HepG2 (cell line): ENCODE measurements at regions not wholly inside any gene's neighbourhood (a gene's known extent, or its start where the extent isn't known, plus 50 kb on each side); places are given as distances from the start of the nearest gene placed in this dataset.

Source experiments
- ATAC-seq: fragments of 200-7000 bp; cut with Tn5 transposase; 3 replicates; pipeline ENCODE4 v1.9.1; 2020; ENCODE audit warnings: mild to moderate bottlenecking, moderate library complexity
- BruUV-seq: library from RNA; stranded (reverse); fragments of 400-500 nt; replicated peaks from 2 replicates; lab custom pipeline; 2021; lab: Mats Ljungman, UMichigan
- CTCF ChIA-PET: fragments of 300-600 bp; formaldehyde crosslinking; extraction: SDS; loops from one replicate; lab custom pipeline; 2021; ENCODE audit warnings: low total read pairs, inconsistent platforms, low intra/inter-chr PET ratio; lab: Yijun Ruan, JAX
- POLR2A ChIA-PET: fragments of 350-600 bp; sonication (Branson Sonifier 250); formaldehyde crosslinking; loops from one replicate; lab custom pipeline; 2020; ENCODE audit warnings: antibody characterized with exemption, inconsistent platforms; lab: Yijun Ruan, JAX
- DNase-seq: peaks from one replicate; pipeline ENCODE4 v3.0.0-alpha.2; 2015; ENCODE audit warnings: low spot score
- FAIRE-seq: peaks from 3 replicates; lab custom pipeline; 2011; peaks lifted over from hg19 to GRCh38; lab: Jason Lieb, UNC
- H2AFZ ChIP-seq: one replicate; pipeline ENCODE4 v1.6.1; 2011; ENCODE audit warnings: low read length, inconsistent platforms
- H3K27ac ChIP-seq: fragments of 300-600 bp; 3 replicates; pipeline ENCODE4 v1.8.0; 2011; ENCODE audit warnings: mixed run types, mild to moderate bottlenecking, mixed read lengths, low read length, inconsistent platforms; ENCODE audit not compliant: insufficient read depth; ENCODE audit errors: extremely low read length
- H3K27me3 ChIP-seq, 2 experiments: fragments of 200-600 bp in 1 of 2; 2 replicates in 1 of 2; 3 replicates in 1 of 2; pipeline versions ENCODE4 v1.6.0 to v1.8.0; 2011; ENCODE audit warnings: low read length in 2 of 2, mild to moderate bottlenecking in 2 of 2, moderate library complexity in 2 of 2, inconsistent platforms in 1 of 2; ENCODE audit not compliant: insufficient read depth in 2 of 2, control insufficient read depth in 1 of 2
- H3K36me3 ChIP-seq, 2 experiments: fragments of 200-600 bp in 1 of 2; replicated peaks in 1 of 2; 2 replicates in 1 of 2; 3 replicates in 1 of 2; pipeline versions ENCODE4 v1.5.1 to v1.8.0; 2011; ENCODE audit warnings: low read length in 2 of 2, inconsistent platforms in 1 of 2; ENCODE audit not compliant: insufficient read depth in 2 of 2, control insufficient read depth in 1 of 2
- H3K4me1 ChIP-seq: 2 replicates; pipeline ENCODE4 v1.5.1; 2012; ENCODE audit warnings: low read length, inconsistent platforms; ENCODE audit not compliant: insufficient read depth
- H3K4me2 ChIP-seq: 2 replicates; pipeline ENCODE4 v1.6.0; 2011; ENCODE audit warnings: low read depth, low read length, inconsistent platforms
- H3K4me3 ChIP-seq, 3 experiments: fragments of 200-600 bp in 1 of 3; sonication (generic), shearing (Covaris generic) in 1 of 3; replicated peaks in 1 of 3; 2 replicates each; pipeline ENCODE4 v1.5.1; 2011 to 2016; ENCODE audit warnings: low read length in 3 of 3, inconsistent platforms in 2 of 3, low read depth in 2 of 3, mild to moderate bottlenecking in 2 of 3, control low read depth in 1 of 3, mixed read lengths in 1 of 3; ENCODE audit not compliant: insufficient read depth in 1 of 3
- H3K79me2 ChIP-seq: one replicate; pipeline ENCODE4 v1.6.1; 2011; ENCODE audit warnings: low read length, inconsistent platforms; ENCODE audit not compliant: insufficient read depth
- H3K9ac ChIP-seq: 2 replicates; pipeline ENCODE4 v1.6.0; 2011; ENCODE audit warnings: mild to moderate bottlenecking, low read depth, low read length, inconsistent platforms; ENCODE audit not compliant: insufficient read depth
- H3K9me3 ChIP-seq: 2 replicates; pipeline ENCODE4 v1.5.1; 2012; ENCODE audit warnings: mild to moderate bottlenecking, low read length
- H4K20me1 ChIP-seq: 2 replicates; pipeline ENCODE4 v1.6.0; 2011; ENCODE audit warnings: inconsistent platforms, mild to moderate bottlenecking, low read length, moderate library complexity; ENCODE audit not compliant: insufficient read depth
- GATA4 ChIP-seq: sonication (generic); IDR thresholded peaks from 2 replicates; pipeline ENCODE4 v1.6.1; 2016; ENCODE audit warnings: antibody characterized with exemption, low read depth, borderline replicate concordance
- GTF3A ChIP-seq: sonication (generic); formaldehyde crosslinking; conservative IDR thresholded peaks from 2 replicates; pipeline ENCODE4 v1.4.0; 2020; ENCODE audit warnings: mild to moderate bottlenecking, missing genetic modification reagents
- SP140L ChIP-seq: sonication (generic); formaldehyde crosslinking; IDR thresholded peaks from 2 replicates; pipeline ENCODE4 v1.4.0; 2020; ENCODE audit warnings: missing genetic modification reagents, borderline replicate concordance
- STAT5B ChIP-seq: sonication (generic); formaldehyde crosslinking; IDR thresholded peaks from 2 replicates; pipeline ENCODE4 v1.4.0; 2020; ENCODE audit warnings: missing genetic modification reagents
- ZNF775 ChIP-seq: sonication (generic); formaldehyde crosslinking; IDR thresholded peaks from 2 replicates; pipeline ENCODE4 v1.4.0; 2020; ENCODE audit warnings: missing genetic modification reagents, mild to moderate bottlenecking, moderate library complexity, borderline replicate concordance
- WGBS: methylation state at CpG from one replicate; pipeline ENCODE4 v1.1.6; 2017; ENCODE audit warnings: low lambda C conversion rate; 5-methylcytosine and 5-hydroxymethylcytosine counted together
- in situ Hi-C: cut with HindIII; loops from 2 replicates; pipeline ENCODE4 v1.10.0; 2017; ENCODE audit warnings: low pct_unique_long_range_greater_than_20kb; ENCODE audit not compliant: extremely low pct_ligation_motif_present
- intact Hi-C: fragments of 100-400 bp; cut with micrococcal nuclease; formaldehyde crosslinking; loops from one replicate; pipeline ENCODE4 v1.10.0; 2022; ENCODE audit not compliant: unreplicated experiment
- TF ChIP-seq, protein P1 (sequence below): sonication (generic); formaldehyde crosslinking; IDR thresholded peaks from 2 replicates; pipeline ENCODE4 v1.9.0; 2022; ENCODE audit warnings: low read depth, missing genetic modification reagents
- TF ChIP-seq, protein P2 (sequence below): sonication (generic); formaldehyde crosslinking; IDR thresholded peaks from 2 replicates; pipeline ENCODE4 v1.4.0; 2020; ENCODE audit warnings: missing genetic modification reagents
- TF ChIP-seq, protein P3 (sequence below): sonication (generic); formaldehyde crosslinking; IDR thresholded peaks from 2 replicates; pipeline ENCODE4 v1.5.0; 2020; ENCODE audit warnings: missing genetic modification reagents, mild to moderate bottlenecking, borderline replicate concordance
- TF ChIP-seq, protein P4 (sequence below): sonication (generic); formaldehyde crosslinking; IDR thresholded peaks from 2 replicates; pipeline ENCODE4 v1.5.0; 2020; ENCODE audit warnings: mild to moderate bottlenecking, missing genetic modification reagents, borderline replicate concordance

DNA sequence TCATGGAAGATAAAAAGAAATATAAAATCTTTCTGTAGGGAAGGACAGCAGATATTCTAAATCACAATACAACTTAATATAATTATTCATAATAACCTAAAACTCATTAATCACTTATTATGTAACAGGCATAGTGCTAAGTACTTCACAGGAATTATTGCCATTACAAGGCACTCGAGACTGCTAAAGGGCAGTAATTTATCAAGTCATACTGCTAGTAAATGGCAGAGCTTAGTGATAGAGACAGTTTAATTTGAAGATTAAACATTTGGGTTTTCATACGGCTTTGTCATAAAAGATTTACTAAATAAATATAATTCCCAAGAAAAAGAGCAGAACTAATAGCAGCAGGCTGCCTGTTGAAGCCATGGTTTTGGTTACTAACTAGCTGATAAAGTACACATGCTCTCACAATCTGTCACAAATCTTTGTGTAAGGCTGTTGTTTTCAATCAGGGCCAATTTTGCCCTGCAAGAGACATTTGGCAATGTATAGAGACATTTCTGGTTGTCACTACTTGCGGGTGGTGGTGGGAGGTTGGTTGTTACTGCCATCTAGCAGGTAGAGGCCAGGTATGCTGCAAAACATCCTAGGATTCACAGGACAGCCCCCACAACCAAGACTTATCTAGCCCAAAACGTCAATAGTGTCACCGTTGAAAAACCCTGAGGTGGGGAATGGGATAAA is 233.3 kb upstream of the CACNA2D1 start:
- WGBS = 2% methylated on average over 5 of the region's 5 CpGs
- CTCF ChIA-PET = no interaction called here

More for the DNA sequence above, 233.3 kb upstream of the CACNA2D1 start:
- no peaks in the 10 kb centered on the region for H3K27me3 ChIP-seq
- no peak overlapping the region for H3K27ac ChIP-seq
- H4K20me1 ChIP-seq = no peaks in the 10 kb centered on the region
- FAIRE-seq (no peak), ATAC-seq (no peak), DNase-seq (no peak)
- no peak overlapping the region for H3K9ac ChIP-seq
- H3K79me2 ChIP-seq = no peaks in the 10 kb centered on the region
- no peaks in the 10 kb centered on the region for H3K4me1 ChIP-seq
- BruUV-seq = no TSS peak
- TF ChIP-seq GATA4 = no peak
- no peak for TF ChIP-seq STAT5B (CRISPR knock-in tag)
- TF ChIP-seq GTF3A (CRISPR knock-in tag) = no peak
- no peak for TF ChIP-seq SP140L (CRISPR knock-in tag)
- TF ChIP-seq, protein P1, sequence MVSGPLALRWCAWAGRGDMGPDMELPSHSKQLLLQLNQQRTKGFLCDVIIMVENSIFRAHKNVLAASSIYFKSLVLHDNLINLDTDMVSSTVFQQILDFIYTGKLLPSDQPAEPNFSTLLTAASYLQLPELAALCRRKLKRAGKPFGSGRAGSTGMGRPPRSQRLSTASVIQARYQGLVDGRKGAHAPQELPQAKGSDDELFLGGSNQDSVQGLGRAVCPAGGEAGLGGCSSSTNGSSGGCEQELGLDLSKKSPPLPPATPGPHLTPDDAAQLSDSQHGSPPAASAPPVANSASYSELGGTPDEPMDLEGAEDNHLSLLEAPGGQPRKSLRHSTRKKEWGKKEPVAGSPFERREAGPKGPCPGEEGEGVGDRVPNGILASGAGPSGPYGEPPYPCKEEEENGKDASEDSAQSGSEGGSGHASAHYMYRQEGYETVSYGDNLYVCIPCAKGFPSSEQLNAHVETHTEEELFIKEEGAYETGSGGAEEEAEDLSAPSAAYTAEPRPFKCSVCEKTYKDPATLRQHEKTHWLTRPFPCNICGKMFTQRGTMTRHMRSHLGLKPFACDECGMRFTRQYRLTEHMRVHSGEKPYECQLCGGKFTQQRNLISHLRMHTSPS (CRISPR knock-in tag) = no peak
- TF ChIP-seq ZNF775 (CRISPR knock-in tag) = no peak
- TF ChIP-seq, protein P2, sequence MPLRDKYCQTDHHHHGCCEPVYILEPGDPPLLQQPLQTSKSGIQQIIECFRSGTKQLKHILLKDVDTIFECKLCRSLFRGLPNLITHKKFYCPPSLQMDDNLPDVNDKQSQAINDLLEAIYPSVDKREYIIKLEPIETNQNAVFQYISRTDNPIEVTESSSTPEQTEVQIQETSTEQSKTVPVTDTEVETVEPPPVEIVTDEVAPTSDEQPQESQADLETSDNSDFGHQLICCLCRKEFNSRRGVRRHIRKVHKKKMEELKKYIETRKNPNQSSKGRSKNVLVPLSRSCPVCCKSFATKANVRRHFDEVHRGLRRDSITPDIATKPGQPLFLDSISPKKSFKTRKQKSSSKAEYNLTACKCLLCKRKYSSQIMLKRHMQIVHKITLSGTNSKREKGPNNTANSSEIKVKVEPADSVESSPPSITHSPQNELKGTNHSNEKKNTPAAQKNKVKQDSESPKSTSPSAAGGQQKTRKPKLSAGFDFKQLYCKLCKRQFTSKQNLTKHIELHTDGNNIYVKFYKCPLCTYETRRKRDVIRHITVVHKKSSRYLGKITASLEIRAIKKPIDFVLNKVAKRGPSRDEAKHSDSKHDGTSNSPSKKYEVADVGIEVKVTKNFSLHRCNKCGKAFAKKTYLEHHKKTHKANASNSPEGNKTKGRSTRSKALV (CRISPR knock-in tag) = no peak
- TF ChIP-seq, protein P3, sequence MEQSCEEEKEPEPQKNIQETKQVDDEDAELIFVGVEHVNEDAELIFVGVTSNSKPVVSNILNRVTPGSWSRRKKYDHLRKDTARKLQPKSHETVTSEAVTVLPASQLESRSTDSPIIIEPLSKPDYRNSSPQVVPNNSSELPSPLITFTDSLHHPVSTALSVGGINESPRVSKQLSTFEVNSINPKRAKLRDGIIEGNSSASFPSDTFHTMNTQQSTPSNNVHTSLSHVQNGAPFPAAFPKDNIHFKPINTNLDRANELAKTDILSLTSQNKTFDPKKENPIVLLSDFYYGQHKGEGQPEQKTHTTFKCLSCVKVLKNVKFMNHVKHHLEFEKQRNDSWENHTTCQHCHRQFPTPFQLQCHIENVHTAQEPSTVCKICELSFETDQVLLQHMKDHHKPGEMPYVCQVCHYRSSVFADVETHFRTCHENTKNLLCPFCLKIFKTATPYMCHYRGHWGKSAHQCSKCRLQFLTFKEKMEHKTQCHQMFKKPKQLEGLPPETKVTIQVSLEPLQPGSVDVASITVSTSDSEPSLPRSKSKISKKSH (CRISPR knock-in tag) = no peak
- TF ChIP-seq, protein P4, sequence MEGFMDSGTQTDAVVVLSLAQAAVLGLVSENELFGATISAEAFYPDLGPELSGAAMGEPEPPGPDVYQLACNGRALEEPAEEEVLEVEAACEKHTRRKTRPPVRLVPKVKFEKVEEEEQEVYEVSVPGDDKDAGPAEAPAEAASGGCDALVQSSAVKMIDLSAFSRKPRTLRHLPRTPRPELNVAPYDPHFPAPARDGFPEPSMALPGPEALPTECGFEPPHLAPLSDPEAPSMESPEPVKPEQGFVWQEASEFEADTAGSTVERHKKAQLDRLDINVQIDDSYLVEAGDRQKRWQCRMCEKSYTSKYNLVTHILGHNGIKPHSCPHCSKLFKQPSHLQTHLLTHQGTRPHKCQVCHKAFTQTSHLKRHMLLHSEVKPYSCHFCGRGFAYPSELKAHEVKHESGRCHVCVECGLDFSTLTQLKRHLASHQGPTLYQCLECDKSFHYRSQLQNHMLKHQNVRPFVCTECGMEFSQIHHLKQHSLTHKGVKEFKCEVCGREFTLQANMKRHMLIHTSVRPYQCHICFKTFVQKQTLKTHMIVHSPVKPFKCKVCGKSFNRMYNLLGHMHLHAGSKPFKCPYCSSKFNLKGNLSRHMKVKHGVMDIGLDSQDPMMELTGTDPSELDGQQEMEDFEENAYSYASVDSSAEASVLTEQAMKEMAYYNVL (CRISPR knock-in tag) = no peak
- H3K4me2 ChIP-seq = no peak overlapping the region
- no peaks in the 10 kb centered on the region for H3K9me3 ChIP-seq
- intact Hi-C loops (no loop called here), in situ Hi-C loops (no loop called here)
- H3K4me3 ChIP-seq = no peak overlapping the region
- no peak overlapping the region for H2AFZ ChIP-seq
- POLR2A ChIA-PET = no interaction called here
- H3K36me3 ChIP-seq = no peaks in the 10 kb centered on the region
